GM19238 (cell line): ENCODE measurements at regions not wholly inside any gene's neighbourhood (a gene's known extent, or its start where the extent isn't known, plus 50 kb on each side); places are given as distances from the start of the nearest gene placed in this dataset.
"Not testable (repeated sequence)": the region's sequence is repeated elsewhere in the genome, so short reads cannot be mapped to it uniquely, and the experiment has no call there.

Experiments used
- DNase-seq: peaks from one replicate; pipeline ENCODE4 v3.0.0; 2011; ENCODE audit warnings: low spot score; ENCODE audit not compliant: insufficient read length

DNA sequence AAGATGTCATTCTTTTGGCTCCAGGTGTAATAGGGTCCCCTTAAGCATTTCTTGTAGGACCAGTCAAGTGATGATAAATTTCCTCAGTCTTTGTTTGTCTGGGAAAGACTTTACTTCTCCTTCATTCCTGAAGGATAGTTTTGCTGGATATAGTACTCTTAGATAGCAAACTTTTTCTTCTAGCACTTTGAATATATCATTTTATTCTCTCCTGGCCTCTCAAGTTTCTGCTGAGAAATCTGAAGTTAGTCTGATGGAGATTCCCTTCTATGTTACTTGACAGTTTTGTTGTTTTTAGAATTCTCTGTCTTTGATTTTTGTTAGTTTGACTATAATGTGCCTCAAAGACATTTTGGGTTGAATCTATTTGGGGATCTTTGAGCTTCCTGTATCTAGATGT is 181.2 kb upstream of the HES1 start:
- DNase-seq: no peak

DNA sequence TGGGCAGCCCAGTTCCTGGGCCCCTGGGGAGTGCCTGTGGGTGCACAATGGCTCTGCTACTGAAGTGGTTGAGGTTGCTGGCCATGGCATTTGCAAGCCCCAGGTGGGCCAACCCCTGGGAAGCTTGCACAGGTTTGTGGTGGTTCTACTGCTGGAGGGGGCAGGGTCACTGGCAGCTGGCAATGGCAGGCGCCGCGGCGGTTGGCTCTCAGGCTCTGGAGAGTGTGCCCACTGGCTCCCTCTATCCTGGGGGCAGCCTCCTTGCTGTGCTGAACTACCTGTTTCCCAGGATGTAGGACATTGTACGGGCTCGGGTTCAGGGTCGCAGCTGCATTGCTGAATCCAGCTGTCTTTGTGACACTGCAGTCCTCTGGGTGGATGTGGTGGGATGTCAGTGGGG is 180.2 kb upstream of the HES1 start:
- DNase-seq: no peak

DNA sequence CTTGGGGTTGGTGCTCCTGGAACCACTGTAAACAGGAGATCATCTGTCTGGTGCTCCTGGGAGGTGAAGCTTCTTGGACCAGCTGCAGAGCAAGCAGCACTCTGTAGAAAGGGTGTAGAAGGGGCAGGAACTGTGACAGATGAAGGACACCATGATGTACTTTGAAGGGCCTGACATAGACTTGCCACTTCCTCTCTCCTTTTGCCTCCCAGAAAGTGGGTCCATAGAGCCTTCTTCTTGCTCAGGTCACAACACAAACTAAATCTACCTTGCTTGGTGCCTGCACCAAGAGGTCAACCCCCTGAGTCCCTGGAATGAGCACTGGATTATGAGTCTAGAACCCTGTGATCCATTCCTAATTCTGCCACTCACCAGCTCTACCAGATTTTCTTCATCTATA is 176.1 kb upstream of the HES1 start:
- DNase-seq: no peak

- DNase-seq: no peak
Measured at GRCh38 chr3:193960487-193961274, 175.3 kb upstream of the HES1 start.

- DNase-seq: no peak
Measured at GRCh38 chr3:193962986-193963685, 172.8 kb upstream of the HES1 start.

- DNase-seq: no peak
Measured at GRCh38 chr3:193963808-193964516, 172.0 kb upstream of the HES1 start.

GRCh38 chr3:193964517-193964880 is 171.4 kb upstream of the HES1 start:
- DNase-seq: no peak

DNA sequence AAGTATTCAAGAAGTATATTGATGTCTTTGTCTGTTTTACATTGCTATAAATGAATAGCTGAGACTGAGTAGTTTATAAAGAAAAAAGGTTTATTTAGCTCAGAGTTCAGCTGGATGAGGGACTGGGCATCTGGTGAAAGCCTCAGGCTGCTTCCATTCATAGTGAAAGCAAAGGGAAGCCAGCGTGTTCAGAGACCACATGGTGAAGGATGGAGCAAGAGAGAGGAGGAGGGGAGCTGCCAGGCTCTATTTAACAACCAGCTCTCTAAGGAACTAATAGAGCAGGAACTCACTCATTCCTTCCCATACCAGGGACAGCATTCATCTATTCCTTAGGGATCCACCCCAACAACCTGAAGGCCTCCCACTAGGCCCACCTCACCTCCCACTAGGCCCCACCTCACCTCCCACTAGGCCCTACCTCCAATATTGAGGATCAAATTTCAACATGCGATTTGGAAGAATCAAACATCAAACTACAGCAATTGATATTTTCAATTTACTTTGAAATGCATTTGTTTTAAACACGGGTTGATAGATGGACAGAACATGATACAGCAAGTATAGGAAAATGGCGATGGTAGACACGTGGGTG is 167.5 kb upstream of the HES1 start:
- no peak for DNase-seq

- DNase-seq: not testable (repeated sequence)
Measured at GRCh38 chr3:193970131-193970772, 165.7 kb upstream of the HES1 start.

DNA sequence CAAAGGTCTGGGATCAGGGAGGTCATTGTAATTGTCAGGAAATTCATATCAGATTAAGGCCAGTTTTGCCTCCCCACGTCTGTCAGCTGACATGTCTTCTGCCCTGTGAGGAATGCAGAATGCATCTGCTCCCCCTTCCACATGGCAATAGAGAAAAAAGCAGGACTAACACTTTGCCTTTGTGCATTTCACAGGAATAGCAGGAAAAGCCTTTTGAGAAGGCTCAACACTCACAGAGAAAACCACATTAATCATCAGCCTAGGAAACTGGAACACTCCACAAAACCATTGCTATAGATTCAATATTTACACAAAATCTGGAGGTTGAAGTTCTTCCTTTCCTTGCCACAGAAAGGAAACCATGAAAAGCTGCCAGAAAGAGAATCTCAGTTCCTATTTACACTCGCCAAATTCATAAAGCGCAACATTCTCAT is 165.2 kb upstream of the HES1 start:
- DNase-seq: no peak

GRCh38 chr3:193971261-193971751 is 164.6 kb upstream of the HES1 start:
- no peak for DNase-seq

- DNase-seq: no peak
Measured at GRCh38 chr3:193971966-193972365, 164.0 kb upstream of the HES1 start.

DNA sequence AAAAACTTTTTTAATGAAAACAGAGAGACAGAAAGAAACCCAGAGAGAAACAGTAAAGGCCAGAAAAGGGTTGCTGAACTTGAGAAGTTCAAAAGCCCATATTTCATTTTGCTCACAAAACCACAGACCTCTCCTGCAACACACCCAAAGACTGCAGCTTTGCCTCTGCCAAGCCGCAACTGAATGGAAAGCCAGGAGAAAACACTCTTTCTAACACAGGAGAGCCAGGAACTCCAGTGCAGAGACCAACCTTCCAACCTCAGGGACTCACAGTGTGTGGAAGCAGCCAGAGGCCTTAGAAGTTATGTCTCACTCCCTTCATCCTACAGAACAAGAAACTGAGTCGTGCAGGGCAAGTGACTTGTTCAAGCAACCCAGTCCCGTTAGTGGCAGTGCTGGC is 163.1 kb upstream of the HES1 start:
- DNase-seq: no peak

- no peak for DNase-seq
Measured at GRCh38 chr3:193974191-193974652, 161.7 kb upstream of the HES1 start.

GRCh38 chr3:193974671-193975535 is 161.0 kb upstream of the HES1 start:
- DNase-seq: no peak

DNA sequence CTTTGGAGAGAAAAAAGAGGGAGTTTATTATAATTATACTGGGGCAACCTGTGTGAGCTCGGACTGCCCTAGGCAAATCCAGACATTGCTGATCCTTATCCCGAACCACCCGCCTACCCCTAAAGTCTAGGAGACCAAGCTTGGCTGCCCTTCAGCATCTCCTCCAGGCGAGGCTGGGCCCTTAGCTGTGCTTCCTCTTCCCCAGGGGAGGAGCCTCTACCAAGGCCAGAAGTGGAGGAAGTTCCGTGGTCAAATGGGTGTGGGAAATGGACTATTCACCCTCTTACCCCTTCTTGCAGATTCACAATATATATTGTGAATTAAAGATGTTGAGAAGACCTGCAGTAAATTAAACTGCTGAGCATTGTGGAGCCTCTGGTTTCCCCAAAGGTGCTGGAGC is 158.3 kb upstream of the HES1 start:
- no peak for DNase-seq

DNA sequence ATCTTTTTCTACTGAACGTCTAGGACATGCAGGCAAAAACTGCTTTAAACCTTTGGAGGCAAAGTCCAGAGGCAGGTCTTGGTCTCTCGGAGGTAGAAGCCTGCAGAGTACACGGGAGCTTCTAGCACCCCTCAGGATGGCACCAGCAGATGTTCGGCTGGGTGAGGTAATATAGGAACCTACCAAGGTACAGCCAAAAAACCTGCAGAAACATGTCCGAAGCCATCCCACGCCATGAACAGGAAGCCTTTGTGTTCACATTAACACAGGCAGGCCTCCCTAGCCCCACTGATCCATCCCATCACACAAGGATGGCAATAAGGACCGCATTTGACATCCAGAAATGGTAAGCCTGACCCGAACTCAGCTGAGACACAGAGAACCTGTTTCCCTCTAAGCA is 157.9 kb upstream of the HES1 start:
- no peak for DNase-seq

DNA sequence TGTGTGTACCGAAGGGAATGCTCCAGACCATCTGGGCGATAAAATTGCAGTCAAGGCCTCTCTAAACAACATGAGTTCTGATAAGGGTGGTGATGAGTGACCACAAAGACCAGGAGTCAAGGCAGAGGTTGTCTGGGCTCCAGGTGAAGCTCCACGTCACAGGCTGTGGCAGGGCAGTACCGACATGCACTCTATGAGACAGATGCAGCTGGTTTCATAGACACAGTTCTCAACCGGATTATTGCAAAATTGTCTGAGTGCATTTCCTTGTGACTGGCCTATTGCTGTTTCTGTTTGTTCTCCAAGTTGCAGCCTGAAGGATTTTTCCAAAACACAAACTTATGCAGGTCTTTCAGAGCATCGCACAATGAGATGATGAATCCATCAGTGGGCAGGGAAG is 157.5 kb upstream of the HES1 start:
- no peak for DNase-seq

GRCh38 chr3:193980326-193980725 is 155.6 kb upstream of the HES1 start:
- DNase-seq: no peak

DNA sequence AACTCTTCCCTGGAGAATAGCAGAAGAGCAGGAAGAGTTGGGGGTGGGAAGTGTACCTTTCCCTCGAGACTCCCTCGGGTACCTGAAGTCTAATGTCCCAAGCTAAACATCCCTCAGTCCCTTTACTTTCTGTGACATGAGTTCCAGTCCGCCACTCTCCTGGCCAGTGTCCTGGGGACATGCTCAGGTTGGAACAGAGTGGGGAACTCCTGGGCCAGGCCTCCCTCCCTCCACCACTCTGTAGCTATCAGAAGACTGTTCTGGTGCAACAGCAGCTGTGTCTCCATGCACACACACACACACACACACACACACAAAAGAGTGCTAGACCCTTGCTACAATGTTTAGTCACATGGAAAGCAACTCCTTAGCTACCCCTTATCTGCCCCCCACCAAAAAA is 155.0 kb upstream of the HES1 start:
- DNase-seq: no peak
